Activated CD4-positive, alpha-beta T cell treated with anti-CD3 and anti-CD28 coated beads for 48 hours (primary cell): ENCODE measurements at regions not wholly inside any gene's neighbourhood (a gene's known extent, or its start where the extent isn't known, plus 50 kb on each side); places are given as distances from the start of the nearest gene placed in this dataset.

Source experiments
- DNase-seq: peaks from one replicate; pipeline ENCODE4 v3.0.0-alpha.2; 2020

DNA sequence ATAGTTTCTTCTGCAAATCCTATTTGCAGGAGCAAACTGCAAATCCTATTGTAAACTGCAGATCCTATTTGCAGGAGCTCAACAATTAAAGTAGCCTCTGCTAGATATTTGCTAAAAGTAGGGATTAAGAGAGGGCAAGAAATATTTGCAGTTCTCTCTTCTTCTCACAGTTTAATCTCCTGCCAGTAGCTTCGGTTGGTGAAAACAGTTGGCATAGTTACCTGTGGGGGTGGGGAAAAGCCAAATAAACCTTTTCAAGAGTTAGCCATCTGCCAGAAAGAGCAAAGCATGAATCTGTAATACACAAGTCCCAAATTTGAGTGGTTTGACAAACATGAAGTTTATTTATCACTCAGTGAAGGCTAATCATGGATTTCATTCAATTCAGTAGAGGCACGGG, 942.5 kb downstream of the JRKL start:
- no peak for DNase-seq

DNA sequence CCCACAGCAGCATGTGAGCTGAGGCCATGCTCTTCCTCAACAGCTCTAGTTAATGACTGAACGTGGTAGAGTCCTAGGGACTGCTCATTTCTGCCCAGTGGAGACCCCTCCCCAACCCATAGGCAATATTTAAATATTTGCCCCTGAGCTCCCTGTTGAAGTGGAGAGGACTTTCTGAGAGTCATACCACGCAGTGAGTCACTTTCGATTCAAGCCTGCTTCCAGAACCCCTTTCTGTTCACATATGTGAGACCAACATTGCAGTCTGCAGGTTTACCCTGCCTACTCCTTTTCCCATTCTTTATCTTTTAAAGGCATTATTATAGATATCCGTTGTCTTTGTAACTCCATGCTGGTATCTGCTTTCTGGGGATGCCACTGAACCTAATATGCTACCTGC, 946.3 kb downstream of the JRKL start:
- no peak for DNase-seq

DNA sequence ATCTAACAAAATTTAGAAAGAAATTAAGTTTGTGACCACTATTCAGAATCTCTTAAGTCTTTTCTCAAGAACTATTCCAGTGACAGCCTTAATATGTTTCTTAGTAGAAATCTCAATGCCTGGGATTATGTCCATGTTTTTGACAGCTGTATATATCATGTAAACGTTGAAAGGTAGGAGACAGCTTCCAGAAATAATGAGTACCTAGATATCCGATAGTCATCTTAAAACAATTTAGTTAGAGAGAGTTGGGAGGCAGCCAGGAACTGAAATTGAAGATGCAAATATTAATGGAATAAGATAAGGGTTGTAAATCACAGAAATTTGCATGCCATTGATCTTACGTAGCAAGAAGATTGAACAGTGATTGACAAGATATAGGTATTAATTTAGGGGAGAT, 955.2 kb downstream of the JRKL start:
- no peak for DNase-seq

DNA sequence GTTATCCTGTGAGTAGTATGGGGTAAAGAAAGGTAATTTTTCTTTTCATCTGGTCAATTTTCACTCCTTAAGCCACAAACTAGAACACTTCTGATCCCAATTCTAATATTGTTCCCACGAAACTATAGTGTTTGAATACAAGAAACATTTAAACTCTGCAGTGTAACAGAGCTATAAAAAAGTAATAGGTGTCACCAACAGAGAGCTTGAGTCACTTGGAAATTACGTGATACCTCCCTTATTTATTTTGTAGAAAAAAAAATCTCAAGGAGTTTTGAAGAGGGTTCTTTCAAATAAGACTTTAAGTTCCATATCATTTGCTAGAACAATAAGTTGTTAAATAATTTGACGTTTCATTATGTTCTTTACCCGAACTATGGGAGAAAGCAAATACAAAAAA, 959.4 kb downstream of the JRKL start:
- DNase-seq: no peak

DNA sequence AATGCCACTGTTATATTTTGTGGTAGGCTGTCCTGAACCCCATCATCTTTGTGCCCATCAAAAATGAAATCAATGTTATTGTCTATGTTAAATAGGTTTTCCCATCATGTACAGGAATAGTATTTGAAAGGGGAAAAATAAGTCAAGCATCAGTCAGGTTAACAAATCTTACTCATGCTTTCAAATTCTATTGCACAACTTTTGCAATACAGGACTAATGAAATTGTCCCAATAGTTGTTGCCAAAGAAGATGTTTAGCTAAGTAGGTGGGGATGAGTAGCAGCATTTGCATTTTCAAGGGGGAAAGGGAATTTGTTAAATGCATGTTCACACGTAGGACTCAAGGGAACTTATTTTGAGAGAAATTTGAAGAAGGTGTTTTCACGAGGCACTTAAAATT, 962.1 kb downstream of the JRKL start:
- no peak for DNase-seq

DNA sequence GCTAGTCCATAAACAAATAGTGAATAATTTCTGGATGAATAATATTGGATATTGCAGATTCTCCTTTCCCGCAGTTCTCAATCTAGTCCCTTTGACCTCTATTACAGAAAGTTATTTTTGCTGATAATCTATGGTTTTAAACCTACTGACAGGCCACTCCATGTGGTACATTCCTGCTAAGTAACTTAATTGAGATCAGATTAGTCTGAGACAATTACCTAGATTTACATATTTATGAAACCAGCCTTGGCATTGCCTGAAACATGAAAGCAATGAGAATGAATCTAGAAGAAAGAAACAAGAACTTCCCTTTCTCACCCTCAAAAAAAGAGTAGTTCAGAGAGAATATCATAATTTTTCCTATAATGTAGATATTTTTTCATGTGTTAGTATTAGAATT, 964.2 kb downstream of the JRKL start:
- DNase-seq: no peak

DNA sequence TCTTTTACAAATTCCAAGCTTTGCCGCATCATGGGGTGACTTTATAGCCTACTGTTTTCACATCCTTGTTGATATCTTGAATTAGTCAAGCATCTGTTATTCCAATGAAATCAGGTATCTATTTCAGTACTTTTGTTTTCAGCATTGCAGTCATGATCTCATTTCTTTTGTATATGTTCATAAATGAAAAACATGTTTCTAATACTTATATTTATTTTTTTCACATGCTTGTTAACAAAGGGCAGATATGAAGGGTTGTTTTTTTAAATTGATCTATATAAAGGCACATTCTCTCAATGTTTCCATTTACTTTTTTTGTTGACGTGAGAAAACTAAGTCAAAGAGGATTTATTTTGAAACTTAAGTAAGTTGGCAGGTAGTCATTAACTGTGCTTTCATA, 964.8 kb downstream of the JRKL start:
- DNase-seq: no peak

DNA sequence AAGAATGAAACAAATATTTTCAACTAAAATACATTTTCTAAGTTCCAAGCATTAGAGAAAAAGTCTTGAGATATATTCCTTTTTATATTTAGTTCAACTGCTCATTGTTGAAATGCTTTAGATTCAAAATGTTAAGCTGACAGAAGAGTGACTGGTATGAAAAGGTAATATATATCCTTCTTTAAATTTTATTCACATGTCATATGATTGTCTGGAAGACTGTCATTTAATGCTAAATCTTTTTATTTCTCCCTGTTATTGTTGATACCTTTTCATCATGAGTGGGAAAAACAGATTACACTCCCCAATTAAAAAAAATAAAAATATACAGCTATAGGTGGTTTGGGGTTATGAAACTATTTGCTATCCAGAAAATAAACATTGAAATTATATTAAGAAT, 965.4 kb downstream of the JRKL start:
- DNase-seq: no peak

DNA sequence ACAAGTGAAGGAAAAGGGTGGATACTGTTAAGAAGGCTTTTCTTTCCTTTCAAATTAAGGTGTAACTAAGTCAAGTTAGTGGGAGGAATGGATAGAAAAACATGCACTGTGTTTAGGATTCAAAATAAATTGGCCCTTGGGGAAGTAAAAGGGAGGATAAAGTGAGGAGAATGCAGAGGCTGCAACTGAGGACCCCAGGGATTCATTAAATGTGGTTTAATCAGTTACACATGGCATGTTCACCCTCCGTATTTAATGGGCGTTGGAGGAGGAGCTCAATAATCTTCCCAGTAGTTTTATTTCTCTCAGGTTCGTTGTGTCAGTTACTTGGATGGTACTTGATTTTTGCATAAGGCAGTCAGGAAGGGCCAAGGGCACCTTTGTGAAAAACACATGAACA, 966.3 kb downstream of the JRKL start:
- no peak for DNase-seq

DNA sequence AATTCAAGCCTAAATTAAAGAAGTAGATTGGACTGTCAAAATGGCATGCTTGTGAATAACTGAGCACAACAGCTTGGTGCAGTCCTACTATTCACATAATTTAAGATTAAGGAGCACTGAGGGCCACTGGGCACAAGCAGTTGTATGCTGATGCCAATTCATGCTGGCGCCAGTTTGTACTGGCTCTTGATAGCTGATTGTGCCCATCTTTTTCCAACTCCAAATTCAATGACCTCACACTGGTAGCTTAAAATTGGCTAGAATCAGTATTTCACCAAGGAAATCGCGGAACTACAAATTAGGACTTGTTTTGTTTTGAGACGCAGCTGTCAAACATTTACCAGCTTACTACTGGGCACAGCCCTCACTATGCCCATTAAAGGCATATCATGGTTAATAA, 969.2 kb downstream of the JRKL start:
- DNase-seq: no peak

DNA sequence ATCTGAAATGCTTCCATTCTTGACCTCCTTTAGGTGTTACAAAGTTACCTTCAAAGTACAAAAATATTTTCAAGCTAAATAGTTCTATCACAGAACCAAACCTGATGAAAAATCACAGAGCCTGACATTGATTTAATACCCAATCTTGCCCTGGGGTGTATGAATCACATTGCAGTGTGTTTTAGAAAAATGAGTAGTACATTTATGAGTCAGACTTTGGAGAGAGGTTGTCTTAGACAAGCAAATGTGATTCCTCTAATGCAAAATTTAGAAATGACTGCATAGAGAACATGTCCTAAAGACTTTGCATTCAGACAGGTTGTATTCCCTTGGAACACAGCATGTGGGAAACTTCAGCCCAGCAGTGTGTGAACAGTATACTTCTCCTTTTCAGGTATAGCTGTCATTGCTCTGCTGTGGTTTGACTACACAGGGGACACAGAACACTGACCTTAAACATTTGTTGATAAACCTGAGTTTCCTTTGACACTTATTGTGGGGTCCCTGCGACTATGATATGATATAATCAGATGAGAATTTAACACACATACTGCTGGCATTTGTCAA, 972.1 kb downstream of the JRKL start:
- DNase-seq: no peak

DNA sequence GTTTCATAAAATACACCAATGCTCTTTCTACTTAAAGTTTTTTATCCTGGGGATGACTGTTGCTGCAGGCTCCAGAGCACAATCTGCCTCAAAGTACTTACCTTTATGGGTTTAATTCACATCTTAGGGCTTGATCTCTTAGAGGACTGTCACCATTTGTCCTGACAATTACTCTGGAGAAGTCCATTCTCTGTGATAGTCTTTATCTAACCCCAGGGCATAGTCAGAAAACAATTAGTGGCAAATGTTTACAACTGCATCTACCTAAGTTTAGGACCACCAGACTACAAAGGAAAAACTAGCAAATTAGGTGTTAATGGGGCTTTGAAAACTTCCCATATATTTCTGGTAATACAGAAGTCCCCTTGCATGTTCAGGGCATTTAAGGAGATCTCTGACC, 973.5 kb downstream of the JRKL start:
- no peak for DNase-seq

DNA sequence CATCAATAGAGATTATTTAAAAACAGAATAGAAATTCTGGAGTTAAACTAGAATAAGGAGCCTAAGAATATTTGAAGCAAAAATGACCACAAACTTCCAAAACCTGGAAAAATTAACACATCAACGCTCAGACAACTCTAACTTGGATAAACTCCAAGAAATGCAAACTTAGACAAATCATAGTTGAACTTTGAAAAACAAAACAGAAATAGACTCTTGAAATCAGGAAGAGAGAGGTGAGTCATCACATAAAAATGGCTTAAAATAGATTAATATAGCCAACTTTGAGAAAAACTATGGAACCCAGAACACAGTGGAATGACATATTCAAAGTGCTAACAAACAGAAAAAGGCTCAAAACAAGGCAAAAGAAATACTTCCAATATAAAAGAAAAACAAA, 974.2 kb downstream of the JRKL start:
- DNase-seq: no peak

DNA sequence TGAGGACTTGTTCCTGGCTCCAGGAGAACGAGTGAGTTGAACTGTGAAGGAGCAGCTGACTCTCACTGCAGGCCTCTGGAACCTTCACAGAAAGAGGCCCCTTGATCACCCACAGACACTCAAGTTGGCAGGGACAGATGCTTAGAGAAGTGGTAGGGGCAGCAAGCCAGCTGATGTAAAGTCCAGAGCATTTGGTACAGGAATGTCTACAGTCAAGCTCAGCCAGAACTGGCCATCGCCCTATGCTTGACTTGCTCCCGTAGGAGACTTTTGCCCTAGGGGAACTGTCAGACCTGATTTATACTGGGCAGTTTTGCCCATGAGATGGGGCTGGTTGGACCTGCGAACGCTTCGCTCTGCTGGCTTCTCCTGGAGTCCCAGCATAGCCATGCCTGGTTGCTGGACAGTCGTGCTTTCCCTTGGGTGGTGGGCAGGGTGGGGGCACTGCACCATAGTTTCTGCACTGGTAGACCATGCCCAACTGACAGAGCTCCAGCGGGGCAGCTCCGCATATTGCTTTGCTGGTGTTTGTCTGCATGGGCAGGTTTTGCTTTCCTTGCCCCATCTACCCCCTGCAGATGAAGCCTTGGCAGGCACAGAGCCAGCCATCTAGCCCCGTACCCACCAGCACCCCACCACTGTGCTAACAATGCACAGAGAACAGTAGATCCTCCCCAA, 977.7 kb downstream of the JRKL start:
- no peak for DNase-seq

DNA sequence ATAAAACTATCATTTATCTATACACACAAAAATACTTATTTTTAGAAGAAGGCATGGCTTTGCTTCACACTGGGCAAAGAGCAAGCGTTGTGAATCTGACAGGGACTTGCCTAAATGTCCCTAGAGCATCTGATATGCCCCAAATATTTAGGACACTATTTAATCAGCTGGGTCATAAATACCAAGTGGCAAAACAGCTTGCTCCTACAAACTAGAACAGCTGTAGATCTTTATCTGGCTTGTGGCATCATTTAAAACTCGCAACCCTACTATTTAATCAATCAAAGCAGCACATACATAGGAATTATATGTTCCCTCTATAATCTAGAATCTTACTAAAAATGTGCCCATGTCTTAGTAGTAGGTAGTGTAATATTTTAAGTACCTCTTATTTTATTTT, 999.5 kb downstream of the JRKL start:
- no peak for DNase-seq

DNA sequence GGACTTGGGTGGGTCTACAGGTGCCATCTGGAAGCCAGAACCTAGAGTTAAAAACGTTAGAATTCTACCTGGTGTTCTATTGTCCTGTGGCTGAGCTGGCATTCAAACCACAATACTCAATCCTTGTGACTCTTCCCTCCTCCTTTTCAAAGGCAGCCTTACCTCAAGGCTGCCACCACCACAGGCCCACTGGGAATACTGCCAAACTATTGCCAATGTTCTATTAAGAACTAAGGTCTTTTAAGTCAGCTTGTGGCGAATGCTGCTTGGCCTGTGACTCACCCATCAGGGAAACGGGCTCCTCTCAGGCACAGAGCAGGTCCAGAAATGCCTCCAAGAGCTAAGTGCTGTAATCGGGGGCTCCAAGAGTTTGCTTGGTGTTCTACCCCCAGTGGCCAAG, 1008.4 kb downstream of the JRKL start:
- no peak for DNase-seq

DNA sequence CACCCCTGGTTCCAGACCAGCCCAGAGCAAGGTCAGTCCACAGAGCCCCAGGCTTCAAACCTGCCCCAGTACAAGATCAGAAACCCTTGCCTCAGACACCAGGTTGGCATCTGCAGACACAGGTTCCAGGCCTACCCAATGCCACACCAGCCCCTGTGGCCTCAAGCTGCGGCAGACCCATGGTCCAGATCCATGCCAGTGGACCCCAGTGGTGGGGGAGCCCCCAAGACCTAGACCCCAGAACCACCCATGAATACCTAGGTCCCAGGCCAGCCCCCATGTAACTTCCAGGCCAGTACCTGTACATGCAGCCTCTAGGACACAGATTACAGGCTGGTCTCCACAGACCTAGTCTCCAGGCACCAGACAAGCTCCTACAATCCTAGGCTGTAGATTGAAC, 1019.3 kb downstream of the JRKL start:
- DNase-seq: no peak

DNA sequence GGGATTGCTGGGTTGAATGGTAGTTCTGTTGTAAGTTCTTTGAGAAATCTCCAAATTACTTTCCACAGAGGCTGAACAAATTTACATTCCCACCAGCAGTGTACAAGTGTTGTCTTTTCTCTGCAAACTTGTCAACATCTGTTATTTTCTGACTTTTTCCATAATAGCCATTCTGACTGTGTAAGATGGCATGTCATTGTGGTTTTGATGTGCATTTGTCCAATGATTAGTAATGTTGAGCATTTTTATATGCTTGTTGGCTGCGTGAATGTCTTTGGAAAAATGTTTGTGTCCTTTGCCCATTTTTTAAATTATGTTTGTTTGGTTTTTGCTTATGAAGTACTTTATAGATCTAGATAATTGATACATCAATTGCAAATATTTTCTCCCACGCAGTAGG, 1025.0 kb downstream of the JRKL start:
- no peak for DNase-seq

DNA sequence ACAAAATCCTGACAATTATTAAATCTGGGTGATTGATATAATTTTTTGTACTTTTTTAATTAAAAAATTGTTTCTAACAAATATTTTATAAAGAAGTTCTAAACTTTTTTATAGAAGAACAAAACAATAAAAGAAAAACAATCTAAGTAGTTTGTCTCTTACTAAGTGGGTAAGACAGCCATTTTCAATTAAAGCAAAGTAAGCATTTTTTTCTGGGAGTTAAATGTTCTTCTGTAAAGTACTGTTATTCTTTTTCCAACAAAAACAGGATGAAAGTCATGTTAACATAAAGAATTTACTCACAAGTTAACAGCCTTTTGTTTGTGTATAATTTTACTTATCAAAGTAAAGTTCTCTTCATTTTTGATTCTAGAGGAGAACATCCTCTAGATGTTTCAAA, 1029.9 kb downstream of the JRKL start:
- DNase-seq: no peak

DNA sequence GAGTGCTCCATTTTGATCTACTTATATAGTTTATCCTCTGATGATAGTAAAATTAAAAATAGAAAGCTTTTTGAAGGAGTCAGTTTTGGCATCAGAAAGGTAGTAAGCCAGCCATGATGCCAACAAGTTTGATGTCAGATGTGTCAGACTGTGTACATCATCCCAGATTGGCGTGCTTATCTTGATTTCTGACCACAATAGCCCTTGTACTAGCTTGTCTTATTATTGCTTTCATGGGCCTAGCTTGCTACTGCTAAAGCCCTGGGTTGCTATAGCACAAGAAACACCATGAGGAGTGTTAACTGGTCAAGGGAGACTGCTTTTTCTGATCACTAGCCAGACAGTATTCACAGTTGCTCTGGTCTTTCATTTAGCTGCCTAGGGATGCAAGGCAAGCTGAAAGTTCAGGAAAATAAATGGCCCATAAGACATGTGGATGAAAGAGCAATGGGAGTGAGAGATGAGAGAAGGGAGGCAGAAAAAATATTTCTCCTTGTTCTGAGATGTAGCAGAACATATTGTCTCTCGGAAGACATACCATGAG, 1038.5 kb downstream of the JRKL start:
- no peak for DNase-seq

DNA sequence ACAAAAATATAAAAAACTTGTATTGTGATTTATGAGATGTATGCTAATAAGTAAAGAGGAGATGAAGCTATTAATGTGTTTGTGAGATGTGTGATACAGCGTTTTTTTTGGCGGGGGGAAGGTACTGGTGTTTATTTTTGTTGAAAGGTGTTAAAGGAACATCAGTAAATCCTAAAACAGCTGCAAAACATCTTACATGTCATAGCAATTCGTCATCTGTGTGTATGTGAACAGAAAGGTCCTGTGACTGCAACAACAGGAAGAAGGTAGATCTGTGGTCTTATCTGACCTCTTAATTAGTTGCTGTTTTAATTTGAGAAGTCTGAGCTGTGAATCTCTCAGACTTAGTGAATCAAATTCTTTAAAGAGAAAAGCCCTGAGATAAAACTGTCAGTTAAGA, 1041.1 kb downstream of the JRKL start:
- DNase-seq: no peak

DNA sequence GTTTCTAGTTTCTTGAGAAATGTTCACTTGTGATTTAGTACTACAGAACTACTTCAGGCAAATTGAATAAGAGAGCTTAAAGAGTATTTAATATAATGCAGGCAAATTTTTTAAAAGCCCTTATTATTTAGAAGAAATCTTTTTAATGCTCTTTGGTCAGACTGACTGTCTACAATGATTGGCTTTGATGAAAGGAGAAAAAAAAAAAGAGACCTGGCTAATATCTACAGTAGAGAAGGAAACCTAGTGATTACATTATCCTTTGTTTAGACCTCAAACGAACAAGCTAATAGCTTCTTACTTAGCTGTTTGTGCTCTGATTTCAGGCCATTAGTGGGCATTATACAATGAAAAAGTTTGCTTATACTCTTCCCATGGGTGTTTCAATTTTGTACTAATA, 1043.1 kb downstream of the JRKL start:
- no peak for DNase-seq

DNA sequence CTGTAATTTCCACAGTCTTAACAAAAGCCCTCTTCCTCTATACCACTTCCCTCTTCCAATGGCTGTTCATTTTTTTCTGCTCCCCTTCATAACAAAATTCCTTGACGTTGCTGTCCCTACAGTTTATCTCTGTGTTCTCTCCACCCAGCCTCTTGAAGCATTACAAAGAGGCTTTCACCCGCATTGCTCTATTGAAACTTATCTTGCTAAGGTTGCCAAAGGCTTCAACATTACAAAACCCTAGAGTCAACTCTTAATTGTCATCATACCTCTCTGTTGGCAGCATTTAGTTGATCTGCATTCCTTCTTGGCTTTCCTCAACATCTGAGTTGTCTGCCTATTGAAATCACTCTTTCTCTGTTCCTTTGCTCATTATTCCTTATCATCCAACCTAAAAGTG, 1055.7 kb downstream of the JRKL start:
- DNase-seq: no peak

DNA sequence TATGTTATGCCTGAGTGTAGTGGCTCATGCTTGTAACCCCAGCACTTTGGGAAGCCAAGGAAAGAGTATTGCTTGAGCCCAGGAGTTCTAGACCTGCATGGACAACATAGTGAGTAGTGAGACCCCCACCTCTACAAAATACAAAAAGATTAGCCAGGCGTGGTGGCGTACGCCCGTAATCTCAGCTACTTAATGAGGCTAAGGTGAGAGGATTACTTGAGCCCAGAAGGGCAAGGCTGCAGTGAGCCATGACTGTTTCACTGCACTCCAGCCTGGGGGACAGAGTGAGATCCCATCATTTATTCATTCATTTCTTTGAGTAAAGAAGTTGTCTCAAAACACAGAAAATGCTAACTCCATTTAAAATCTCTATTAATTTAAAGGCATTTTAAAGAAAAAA, 1061.6 kb downstream of the JRKL start:
- DNase-seq: no peak

DNA sequence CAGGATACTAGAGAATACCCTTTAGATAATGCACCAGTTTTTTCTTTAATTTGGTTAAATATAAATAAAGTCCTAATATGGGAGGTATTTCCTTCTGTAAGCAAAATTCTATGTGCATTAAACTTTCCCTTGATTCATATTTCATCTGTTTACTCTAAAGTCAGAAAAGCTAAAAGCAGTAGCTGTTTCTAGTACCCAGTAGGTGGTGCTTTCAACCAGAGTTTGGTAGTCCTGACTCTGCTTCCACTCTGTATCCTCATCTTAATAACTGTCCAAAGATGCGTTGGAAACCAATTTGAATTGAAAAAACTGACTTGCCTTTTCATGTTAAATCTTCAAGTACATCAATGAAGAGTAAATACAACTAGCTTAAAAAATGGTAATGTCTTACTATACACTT, 1065.2 kb downstream of the JRKL start:
- DNase-seq: no peak
